ENCODE measurements at regions not wholly inside any gene's neighbourhood (a gene's known extent, or its start where the extent isn't known, plus 50 kb on each side); places are given as distances from the start of the nearest gene placed in this dataset.

DNA sequence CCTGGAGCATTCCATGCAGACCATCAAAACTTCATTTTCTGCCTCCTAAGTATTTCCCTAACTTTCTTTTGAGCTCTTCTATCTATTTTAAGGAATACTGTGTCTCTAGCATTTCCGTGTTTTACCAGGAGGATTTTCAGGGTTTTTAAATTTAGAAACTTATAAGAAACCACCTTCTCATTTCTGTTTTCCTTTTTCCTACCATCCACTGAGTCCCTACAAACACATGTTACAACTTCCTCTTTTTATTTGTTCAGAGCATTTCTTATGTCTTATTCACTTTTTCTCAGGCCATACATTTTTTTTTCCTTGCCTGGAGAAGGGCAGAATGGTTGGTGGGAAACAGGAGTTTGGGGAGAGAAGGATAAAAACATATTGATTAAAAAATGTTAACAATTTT lies 130.0 kb upstream of the BMP5 start:
- no peak for FAIRE-seq
- DNase-seq (ENCODE audit: insufficient read length, low spot score) = no peak
- no peak for TF ChIP-seq CTCF (IDR thresholded peaks at IDR 0.05; ENCODE audit: insufficient read depth, missing control alignments)

GRCh38 chr6:56004426-56004825 lies 129.0 kb upstream of the BMP5 start:
- DNase-seq (ENCODE audit: insufficient read length, low spot score) = no peak
- no peak for TF ChIP-seq CTCF (IDR thresholded peaks at IDR 0.05; ENCODE audit: insufficient read depth, missing control alignments)
- FAIRE-seq = no peak

GRCh38 chr6:56003616-56004015 lies 128.2 kb upstream of the BMP5 start:
- FAIRE-seq (no peak), DNase-seq (ENCODE audit: insufficient read length, low spot score) (no peak)
- no peak for TF ChIP-seq CTCF (IDR thresholded peaks at IDR 0.05; ENCODE audit: insufficient read depth, missing control alignments)

DNA sequence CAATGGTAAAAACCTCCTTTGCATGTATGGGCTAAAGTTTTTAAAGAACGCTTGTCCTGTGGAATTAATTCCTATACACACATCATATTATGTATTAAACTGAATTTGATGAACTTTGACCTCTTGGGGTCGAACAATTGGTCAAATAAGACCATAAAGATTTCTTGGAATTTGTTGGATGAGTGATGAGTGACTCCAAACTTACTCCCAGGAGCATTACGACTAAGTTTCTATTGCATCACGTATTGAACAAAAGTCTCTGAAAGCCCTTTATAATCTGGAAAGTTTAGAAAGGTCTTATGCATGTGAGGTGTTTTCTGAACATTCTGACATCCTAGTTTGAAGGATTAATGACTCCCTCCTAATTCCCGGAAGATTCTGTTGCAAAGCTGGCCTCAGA lies 126.9 kb upstream of the BMP5 start:
- DNase-seq (ENCODE audit: insufficient read length, low spot score) (no peak), FAIRE-seq (no peak)
- no peak for TF ChIP-seq CTCF (IDR thresholded peaks at IDR 0.05; ENCODE audit: insufficient read depth, missing control alignments)

DNA sequence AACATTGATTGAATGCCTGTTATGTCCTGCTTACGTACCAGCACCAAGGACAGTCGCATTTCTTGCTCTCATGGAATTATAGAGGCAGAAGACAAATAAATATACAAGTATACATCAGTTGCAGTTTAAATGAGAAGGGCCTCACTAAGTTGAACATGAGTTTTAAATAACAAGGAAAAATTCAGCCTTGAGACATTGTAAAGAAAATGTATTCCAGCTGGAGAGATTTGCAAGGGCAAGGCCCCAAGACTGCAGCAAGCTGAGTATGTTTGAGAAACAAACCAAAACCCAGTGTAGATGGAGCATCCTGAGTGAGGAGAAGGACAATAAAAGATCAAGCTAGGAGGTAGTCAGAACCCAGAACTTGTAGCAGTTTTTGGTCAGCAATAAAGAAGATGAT lies 123.2 kb upstream of the BMP5 start:
- no peak for FAIRE-seq
- no peak for TF ChIP-seq CTCF (IDR thresholded peaks at IDR 0.05; ENCODE audit: insufficient read depth, missing control alignments)

DNA sequence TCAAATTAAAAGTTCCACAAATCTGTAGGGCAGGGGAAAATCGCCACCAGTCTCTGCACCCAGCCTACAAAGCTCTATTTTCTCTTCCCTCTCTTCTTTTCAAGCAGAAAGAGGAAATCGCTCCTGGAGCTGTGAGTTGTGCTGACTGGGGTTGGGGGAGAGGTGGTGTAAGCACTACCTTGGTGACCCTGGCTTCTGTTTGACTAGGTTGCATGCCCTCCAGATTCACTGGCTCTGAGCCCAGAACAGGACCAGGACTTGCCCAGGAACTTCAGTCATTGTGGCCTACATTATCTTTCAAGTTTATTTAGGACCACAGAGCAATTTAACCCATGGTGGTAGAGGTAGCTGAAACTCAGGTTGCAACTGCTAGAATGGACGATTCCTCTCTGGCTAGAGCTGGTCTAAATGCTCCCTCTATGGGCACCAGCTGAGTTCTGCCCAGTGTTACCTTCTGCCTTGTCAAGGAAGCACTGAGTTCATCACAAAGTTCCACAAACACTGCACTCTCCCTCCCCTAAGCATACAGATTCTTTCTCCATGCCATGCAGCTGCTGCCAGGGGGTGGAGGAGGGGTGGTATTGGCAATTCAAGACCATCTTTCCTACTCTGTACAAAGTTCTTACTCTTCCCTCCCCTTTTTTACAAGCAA lies 122.0 kb upstream of the BMP5 start:
- DNase-seq (ENCODE audit: insufficient read length, low spot score) (no peak), FAIRE-seq (no peak)
- TF ChIP-seq CTCF (IDR thresholded peaks at IDR 0.05; ENCODE audit: insufficient read depth, missing control alignments) = no peak

More for the DNA sequence above, 123.2 kb upstream of the BMP5 start:
- DNase-seq (ENCODE audit: insufficient read length, low spot score) = no peak

- no peak for FAIRE-seq
Observed at GRCh38 chr6:55994531-55994930, 119.1 kb upstream of the BMP5 start.

More at GRCh38 chr6:55994531-55994930, 119.1 kb upstream of the BMP5 start:
- no peak for TF ChIP-seq CTCF (IDR thresholded peaks at IDR 0.05; ENCODE audit: insufficient read depth, missing control alignments)
- no peak for DNase-seq (ENCODE audit: insufficient read length, low spot score)
